Osteoblast (primary cell): ENCODE measurements at regions not wholly inside any gene's neighbourhood (a gene's known extent, or its start where the extent isn't known, plus 50 kb on each side); places are given as distances from the start of the nearest gene placed in this dataset.

Experiments
- DNase-seq: peaks from one replicate; pipeline ENCODE4 v3.0.0; 2011; ENCODE audit warnings: low spot score, mixed read lengths; ENCODE audit not compliant: insufficient read length; ENCODE audit errors: missing footprints
- H2AFZ ChIP-seq: 2 replicates; pipeline ENCODE4 v1.6.0; 2011; ENCODE audit warnings: mild to moderate bottlenecking, low read length
- H3K27ac ChIP-seq: 2 replicates; pipeline ENCODE4 v1.5.1; 2011; ENCODE audit warnings: mild to moderate bottlenecking, low read depth, low read length, moderate library complexity
- H3K27me3 ChIP-seq: 2 replicates; pipeline ENCODE4 v1.6.0; 2012; ENCODE audit warnings: mild to moderate bottlenecking, control low read depth, inconsistent platforms, low read length, moderate library complexity; ENCODE audit not compliant: insufficient read depth
- H3K36me3 ChIP-seq: 2 replicates; pipeline ENCODE4 v1.5.1; 2011; ENCODE audit warnings: mild to moderate bottlenecking, low read length, control low read depth, moderate library complexity; ENCODE audit not compliant: insufficient read depth
- H3K4me1 ChIP-seq: 2 replicates; pipeline ENCODE4 v1.5.1; 2011; ENCODE audit warnings: mild to moderate bottlenecking, low read length, control low read depth, moderate library complexity; ENCODE audit not compliant: insufficient read depth
- H3K4me2 ChIP-seq: 2 replicates; pipeline ENCODE4 v1.6.0; 2011; ENCODE audit warnings: mild to moderate bottlenecking, low read length; ENCODE audit not compliant: insufficient read depth
- H3K4me3 ChIP-seq: fragments of 200-600 bp; sonication (generic); 3 replicates; pipeline ENCODE4 v1.5.1; 2012; ENCODE audit warnings: mild to moderate bottlenecking, low read length, inconsistent platforms; ENCODE audit not compliant: insufficient read depth
- H3K79me2 ChIP-seq: 2 replicates; pipeline ENCODE4 v1.6.0; 2012; ENCODE audit warnings: mild to moderate bottlenecking, low read length, control low read depth, inconsistent platforms; ENCODE audit not compliant: insufficient read depth
- H3K9me3 ChIP-seq: 2 replicates; pipeline ENCODE4 v1.5.1; 2011; ENCODE audit warnings: low read depth, low read length, control low read depth
- H4K20me1 ChIP-seq: 2 replicates; pipeline ENCODE4 v1.6.0; 2012; ENCODE audit warnings: mild to moderate bottlenecking, low read length, control low read depth; ENCODE audit not compliant: insufficient read depth
- TF ChIP-seq, protein P1 (sequence below): IDR thresholded peaks from 2 replicates; pipeline ENCODE4 v1.5.1; 2011; ENCODE audit warnings: mild to moderate bottlenecking, low read depth, low read length, moderate library complexity; ENCODE audit errors: extremely low read depth

DNA sequence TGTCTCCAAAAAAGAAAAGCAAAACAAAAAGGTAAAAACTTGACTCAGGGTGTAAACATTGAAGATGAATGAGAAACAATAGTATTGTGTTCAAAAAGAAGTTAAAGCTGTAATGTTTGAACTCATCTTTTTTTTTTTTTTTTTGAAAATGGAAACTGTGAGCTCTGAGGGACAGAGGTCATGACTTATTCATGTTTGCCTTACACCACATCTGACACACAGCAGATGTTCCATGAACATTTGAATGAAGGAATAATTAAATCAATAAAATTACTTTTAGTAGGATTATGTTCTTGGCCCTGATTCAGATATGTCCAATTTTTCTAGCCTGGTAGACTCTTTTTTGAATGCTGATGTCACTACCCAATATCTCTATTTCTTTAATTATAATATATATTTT, 95.7 kb upstream of the MED13 start:
- Histone ChIP-seq H3K79me2 (no peaks in the 10 kb centered on the region), H3K27me3 (peaks cover 3% of the 10 kb centered on the region), H2AFZ (no peak overlapping the region), H3K9me3 (no peaks in the 10 kb centered on the region), H3K4me2 (no peak overlapping the region), H3K36me3 (no peaks in the 10 kb centered on the region), H3K27ac (no peak overlapping the region), H4K20me1 (no peaks in the 10 kb centered on the region), H3K4me3 (no peak overlapping the region), H3K4me1 (no peaks in the 10 kb centered on the region)
- DNase-seq, result no peak
- TF ChIP-seq, protein P1, sequence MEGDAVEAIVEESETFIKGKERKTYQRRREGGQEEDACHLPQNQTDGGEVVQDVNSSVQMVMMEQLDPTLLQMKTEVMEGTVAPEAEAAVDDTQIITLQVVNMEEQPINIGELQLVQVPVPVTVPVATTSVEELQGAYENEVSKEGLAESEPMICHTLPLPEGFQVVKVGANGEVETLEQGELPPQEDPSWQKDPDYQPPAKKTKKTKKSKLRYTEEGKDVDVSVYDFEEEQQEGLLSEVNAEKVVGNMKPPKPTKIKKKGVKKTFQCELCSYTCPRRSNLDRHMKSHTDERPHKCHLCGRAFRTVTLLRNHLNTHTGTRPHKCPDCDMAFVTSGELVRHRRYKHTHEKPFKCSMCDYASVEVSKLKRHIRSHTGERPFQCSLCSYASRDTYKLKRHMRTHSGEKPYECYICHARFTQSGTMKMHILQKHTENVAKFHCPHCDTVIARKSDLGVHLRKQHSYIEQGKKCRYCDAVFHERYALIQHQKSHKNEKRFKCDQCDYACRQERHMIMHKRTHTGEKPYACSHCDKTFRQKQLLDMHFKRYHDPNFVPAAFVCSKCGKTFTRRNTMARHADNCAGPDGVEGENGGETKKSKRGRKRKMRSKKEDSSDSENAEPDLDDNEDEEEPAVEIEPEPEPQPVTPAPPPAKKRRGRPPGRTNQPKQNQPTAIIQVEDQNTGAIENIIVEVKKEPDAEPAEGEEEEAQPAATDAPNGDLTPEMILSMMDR, result no peak

DNA sequence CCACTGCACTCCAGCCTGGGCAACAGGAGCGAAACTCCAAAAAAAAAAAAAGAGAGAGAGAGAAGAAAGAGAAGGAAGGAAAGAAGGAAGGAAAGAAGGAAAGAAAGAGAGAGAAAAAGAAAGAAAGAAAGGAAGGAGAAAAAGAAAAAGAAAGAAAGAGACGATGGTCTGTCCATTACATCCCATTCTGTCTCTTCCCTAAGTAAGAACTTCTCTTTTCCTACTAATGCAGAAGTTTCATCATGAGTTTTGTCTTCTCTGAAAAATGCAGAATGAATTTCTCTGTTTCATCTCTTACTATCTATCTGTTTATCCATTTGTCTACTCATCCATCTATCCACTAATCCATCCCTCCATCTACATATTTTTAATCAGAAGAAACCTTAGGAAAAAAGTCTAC, 94.9 kb upstream of the MED13 start:
- no peaks in the 10 kb centered on the region for H3K9me3 ChIP-seq
- H3K4me1 ChIP-seq, result no peaks in the 10 kb centered on the region
- H3K36me3 ChIP-seq, result no peaks in the 10 kb centered on the region
- no peak overlapping the region for H3K4me2 ChIP-seq
- H4K20me1 ChIP-seq, result no peaks in the 10 kb centered on the region
- H2AFZ ChIP-seq, result no peak overlapping the region
- H3K27me3 ChIP-seq, result peaks cover 3% of the 10 kb centered on the region
- H3K79me2 ChIP-seq, result no peaks in the 10 kb centered on the region
- TF ChIP-seq, protein P1, result no peak
- no peak for DNase-seq
- H3K4me3 ChIP-seq, result no peak overlapping the region
- H3K27ac ChIP-seq, result no peak overlapping the region

DNA sequence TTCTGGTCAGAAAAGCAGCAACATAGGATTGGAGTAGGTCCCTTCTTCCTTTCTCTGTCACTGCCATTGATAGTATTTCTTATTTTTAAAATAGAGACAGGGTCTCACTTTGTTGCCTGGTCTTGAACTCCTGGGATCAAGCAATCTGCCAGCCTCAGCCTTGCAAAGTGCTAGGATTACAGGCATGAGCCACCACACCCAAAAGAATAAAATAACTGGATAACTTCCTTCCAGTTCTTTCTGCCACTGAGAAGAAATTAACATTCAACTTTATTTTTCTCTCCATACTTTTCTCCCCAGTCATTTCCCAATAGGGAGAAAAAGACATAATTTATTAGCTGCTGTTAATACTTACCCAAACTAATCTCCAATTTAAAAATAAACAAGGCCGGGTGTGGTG, 91.9 kb upstream of the MED13 start:
- DNase-seq, result no peak
- H4K20me1 ChIP-seq, result no peaks in the 10 kb centered on the region

DNA sequence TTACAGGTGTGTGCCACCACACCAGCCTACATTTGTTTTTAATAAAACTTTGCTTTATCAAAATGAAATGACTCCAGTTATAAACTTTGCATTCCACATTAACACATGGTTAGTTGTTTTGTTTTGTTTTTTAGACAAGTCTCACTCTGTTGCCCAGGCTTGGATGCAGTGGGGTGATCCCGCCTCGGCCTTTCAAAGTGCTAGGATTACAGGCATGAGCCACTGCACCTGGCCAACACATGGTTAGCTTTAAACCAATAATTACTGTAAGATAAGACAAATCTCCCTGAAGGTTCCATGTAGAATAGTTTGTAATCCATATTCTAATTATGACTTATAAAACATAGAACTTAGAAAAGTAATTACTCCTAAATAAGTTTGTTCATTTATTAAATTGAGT, 89.8 kb upstream of the MED13 start:
- Histone ChIP-seq H3K9me3 (no peaks in the 10 kb centered on the region), H3K27ac (no peak overlapping the region), H3K4me3 (no peak overlapping the region), H3K4me1 (no peaks in the 10 kb centered on the region), H4K20me1 (no peaks in the 10 kb centered on the region), H3K27me3 (peaks cover 3% of the 10 kb centered on the region), H2AFZ (no peak overlapping the region), H3K4me2 (no peak overlapping the region), H3K36me3 (no peaks in the 10 kb centered on the region), H3K79me2 (no peaks in the 10 kb centered on the region)
- no peak for DNase-seq
- TF ChIP-seq, protein P1, result no peak

More for the DNA sequence above, 91.9 kb upstream of the MED13 start:
- TF ChIP-seq, protein P1, result no peak
- Histone ChIP-seq H3K27ac (no peak overlapping the region), H3K9me3 (no peaks in the 10 kb centered on the region), H2AFZ (no peak overlapping the region), H3K27me3 (peaks cover 3% of the 10 kb centered on the region), H3K36me3 (no peaks in the 10 kb centered on the region), H3K4me1 (no peaks in the 10 kb centered on the region), H3K79me2 (no peaks in the 10 kb centered on the region), H3K4me3 (no peak overlapping the region), H3K4me2 (no peak overlapping the region)
